BE2C (cell line): ENCODE measurements at regions not wholly inside any gene's neighbourhood (a gene's known extent, or its start where the extent isn't known, plus 50 kb on each side); places are given as distances from the start of the nearest gene placed in this dataset.

Source experiments
- DNase-seq: peaks from one replicate; pipeline ENCODE4 v3.0.0-alpha.2; 2020
- H3K27me3 ChIP-seq: fragments of 250-450 bp; sonication (Bioruptor Pico); 2 replicates; pipeline ENCODE4 v1.5.1; 2020; ENCODE audit warnings: mild to moderate bottlenecking
- H3K36me3 ChIP-seq: fragments of 250-450 bp; sonication (Bioruptor Pico); 2 replicates; pipeline ENCODE4 v1.5.1; 2020; ENCODE audit warnings: mild to moderate bottlenecking
- H3K4me1 ChIP-seq: fragments of 250-450 bp; sonication (Bioruptor Pico); 2 replicates; pipeline ENCODE4 v1.5.1; 2020
- H3K4me3 ChIP-seq: 2 replicates; pipeline ENCODE4 v1.5.1; 2011; ENCODE audit warnings: low read depth, low read length
- H3K9me3 ChIP-seq: fragments of 250-450 bp; sonication (Bioruptor Pico); 2 replicates; pipeline ENCODE4 v1.5.1; 2020
- TF ChIP-seq, protein P1 (sequence below): IDR thresholded peaks from 2 replicates; pipeline ENCODE4 v1.5.1; 2012; ENCODE audit warnings: mild to moderate bottlenecking, low read depth, low read length

DNA sequence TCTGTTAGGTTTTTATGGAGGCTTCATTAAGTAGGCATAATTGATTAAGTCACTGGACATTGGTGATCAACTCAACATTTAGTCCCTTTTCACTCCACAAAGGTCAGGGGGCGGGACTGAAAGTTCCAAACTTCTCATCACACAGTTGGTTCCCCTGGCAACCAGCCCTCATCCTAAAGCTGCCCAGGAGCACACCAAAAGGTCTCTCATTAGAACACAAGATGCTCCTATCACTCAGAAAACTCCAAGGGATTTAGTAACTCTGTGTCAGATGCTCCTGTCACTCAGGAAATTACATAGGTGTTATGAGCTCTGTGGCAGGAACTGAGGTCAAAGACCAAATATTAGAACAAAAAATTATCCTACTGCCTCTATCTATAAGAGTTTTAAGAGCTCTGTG is 321.5 kb downstream of the OTOL1 start:
- H3K9me3 ChIP-seq = no peaks in the 10 kb centered on the region
- no peaks in the 10 kb centered on the region for H3K4me1 ChIP-seq
- DNase-seq = no peak
- H3K27me3 ChIP-seq = 0 out of 2 replicates have a peak, but pooled peaks cover 2% of the 10 kb centered on the region
- no peaks in the 10 kb centered on the region for H3K36me3 ChIP-seq
- TF ChIP-seq, protein P1, sequence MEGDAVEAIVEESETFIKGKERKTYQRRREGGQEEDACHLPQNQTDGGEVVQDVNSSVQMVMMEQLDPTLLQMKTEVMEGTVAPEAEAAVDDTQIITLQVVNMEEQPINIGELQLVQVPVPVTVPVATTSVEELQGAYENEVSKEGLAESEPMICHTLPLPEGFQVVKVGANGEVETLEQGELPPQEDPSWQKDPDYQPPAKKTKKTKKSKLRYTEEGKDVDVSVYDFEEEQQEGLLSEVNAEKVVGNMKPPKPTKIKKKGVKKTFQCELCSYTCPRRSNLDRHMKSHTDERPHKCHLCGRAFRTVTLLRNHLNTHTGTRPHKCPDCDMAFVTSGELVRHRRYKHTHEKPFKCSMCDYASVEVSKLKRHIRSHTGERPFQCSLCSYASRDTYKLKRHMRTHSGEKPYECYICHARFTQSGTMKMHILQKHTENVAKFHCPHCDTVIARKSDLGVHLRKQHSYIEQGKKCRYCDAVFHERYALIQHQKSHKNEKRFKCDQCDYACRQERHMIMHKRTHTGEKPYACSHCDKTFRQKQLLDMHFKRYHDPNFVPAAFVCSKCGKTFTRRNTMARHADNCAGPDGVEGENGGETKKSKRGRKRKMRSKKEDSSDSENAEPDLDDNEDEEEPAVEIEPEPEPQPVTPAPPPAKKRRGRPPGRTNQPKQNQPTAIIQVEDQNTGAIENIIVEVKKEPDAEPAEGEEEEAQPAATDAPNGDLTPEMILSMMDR = no peak
- no peak overlapping the region for H3K4me3 ChIP-seq

DNA sequence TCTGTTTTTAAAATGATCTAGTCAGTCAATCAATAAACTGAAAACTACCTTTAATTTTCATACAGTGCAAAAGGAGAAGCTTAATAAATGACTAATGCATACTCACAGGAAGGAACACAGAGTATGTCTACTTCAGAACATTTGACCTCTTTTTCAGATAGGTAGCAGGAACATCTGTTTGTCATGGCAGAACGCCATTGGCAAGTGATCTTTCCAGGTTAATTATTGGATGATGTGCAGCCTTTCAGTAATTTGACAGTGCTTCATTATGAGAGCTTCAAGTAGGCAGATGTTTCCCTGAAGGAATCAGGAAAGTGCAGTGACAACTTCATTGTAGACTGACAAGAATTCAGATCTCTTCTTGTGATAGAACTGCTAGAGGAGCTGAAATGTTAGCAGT is 325.0 kb downstream of the OTOL1 start:
- Histone ChIP-seq H3K36me3 (no peaks in the 10 kb centered on the region), H3K4me3 (no peak overlapping the region), H3K4me1 (no peaks in the 10 kb centered on the region), H3K9me3 (no peaks in the 10 kb centered on the region), H3K27me3 (0 out of 2 replicates have a peak, but pooled peaks cover 2% of the 10 kb centered on the region)
- no peak for DNase-seq
- TF ChIP-seq, protein P1 = no peak

DNA sequence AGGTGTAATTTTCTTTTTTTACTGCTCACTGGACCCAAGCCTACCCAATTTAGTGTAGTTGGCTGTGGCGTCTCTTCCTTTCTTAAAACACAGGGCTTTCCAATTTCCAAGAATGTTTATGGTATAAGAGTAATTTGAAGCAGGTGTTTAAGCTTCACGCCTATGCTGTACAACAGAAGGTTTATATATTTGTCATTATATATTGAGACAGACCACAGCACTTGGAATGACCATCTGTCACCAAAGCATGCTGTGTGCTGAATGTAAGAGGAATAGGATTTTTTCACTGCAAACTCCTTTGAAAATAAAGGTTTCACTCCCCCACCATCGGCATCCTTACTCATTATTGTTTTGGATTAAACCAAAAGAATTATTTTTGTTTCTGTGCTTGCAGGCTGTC is 325.7 kb downstream of the OTOL1 start:
- no peak for DNase-seq
- TF ChIP-seq, protein P1 = no peak
- 0 out of 2 replicates have a peak, but pooled peaks cover 2% of the 10 kb centered on the region for H3K27me3 ChIP-seq
- no peaks in the 10 kb centered on the region for H3K9me3 ChIP-seq
- no peaks in the 10 kb centered on the region for H3K36me3 ChIP-seq
- no peak overlapping the region for H3K4me3 ChIP-seq
- H3K4me1 ChIP-seq = no peaks in the 10 kb centered on the region

DNA sequence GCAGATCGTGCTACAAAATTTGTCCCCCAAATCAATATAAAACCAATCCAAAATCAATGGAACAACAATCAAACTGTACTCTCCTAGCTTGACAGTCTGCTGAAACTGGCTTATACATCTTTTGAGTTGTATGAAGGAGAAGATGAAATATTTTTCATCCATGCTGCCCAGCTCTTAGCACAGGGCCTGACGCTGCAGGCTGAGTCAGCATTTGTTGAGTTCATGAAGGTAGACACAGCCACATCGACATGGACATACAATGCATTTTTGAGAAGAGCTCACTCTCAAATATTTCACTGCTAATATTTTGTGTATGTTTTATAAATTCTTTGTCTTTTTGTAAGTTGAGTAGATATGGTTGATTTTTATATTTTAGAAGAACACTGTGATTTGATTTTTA is 327.3 kb downstream of the OTOL1 start:
- no peaks in the 10 kb centered on the region for H3K4me1 ChIP-seq
- no peaks in the 10 kb centered on the region for H3K9me3 ChIP-seq
- no peaks in the 10 kb centered on the region for H3K36me3 ChIP-seq
- TF ChIP-seq, protein P1 = no peak
- no peaks in the 10 kb centered on the region for H3K27me3 ChIP-seq
- no peak for DNase-seq
- H3K4me3 ChIP-seq = no peak overlapping the region

DNA sequence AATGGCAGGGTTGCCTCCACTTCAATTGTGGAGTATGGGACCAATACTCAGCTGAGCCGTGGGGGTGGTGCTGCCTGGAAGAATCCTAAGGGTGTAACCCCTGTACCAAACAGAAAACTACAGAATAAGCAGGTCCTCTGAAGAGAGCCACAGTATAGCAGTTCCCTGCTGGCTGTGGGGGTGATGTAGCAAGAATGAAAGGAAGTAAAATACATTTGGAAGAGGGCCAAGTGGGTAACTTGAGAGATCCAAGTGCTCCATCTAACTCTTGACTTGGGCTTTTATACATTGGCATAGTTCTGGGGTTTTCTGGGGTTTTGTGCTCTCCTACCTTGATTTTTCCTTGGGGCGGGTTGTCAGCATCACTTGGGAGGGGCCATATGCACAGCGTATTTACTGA is 341.4 kb downstream of the OTOL1 start:
- Histone ChIP-seq H3K27me3 (no peaks in the 10 kb centered on the region), H3K4me3 (no peak overlapping the region), H3K9me3 (no peaks in the 10 kb centered on the region), H3K36me3 (no peaks in the 10 kb centered on the region), H3K4me1 (no peaks in the 10 kb centered on the region)
- no peak for DNase-seq
- TF ChIP-seq, protein P1 = no peak

DNA sequence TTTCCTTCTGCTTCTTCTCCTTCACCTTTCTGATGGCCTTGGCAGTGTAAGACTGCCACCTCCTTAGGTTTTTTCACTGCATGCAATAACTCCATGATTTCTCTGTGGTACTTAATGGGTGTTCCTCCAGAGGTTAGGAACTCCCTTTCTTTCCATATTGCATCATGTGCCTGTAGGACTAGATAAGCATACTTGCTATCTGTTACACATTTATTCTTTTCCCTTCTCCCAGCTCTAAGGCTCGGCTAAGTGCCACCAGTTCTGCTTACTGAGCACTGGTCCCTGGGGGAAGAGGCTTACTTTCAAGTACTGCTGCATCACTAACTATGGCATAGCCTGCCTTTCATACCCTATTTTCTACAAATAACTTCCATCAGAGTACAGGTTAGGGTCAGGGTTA is 351.8 kb downstream of the OTOL1 start:
- TF ChIP-seq, protein P1 = no peak
- DNase-seq = no peak
- Histone ChIP-seq H3K9me3 (no peaks in the 10 kb centered on the region), H3K4me1 (no peaks in the 10 kb centered on the region), H3K36me3 (no peaks in the 10 kb centered on the region), H3K27me3 (no peaks in the 10 kb centered on the region), H3K4me3 (no peak overlapping the region)
